Esophagus muscularis mucosa (tissue), 4 donors: ENCODE measurements at regions not wholly inside any gene's neighbourhood (a gene's known extent, or its start where the extent isn't known, plus 50 kb on each side); places are given as distances from the start of the nearest gene placed in this dataset.

ENCODE experiments used
- EP300 ChIP-seq: sonication (generic); formaldehyde crosslinking; IDR thresholded peaks from one replicate; pipeline ENCODE4 v1.6.1; 2017; ENCODE audit warnings: antibody characterized with exemption
- POLR2A ChIP-seq: fragments of 450-650 bp; IDR thresholded peaks from one replicate; pipeline ENCODE4 v1.6.1; 2017; ENCODE audit warnings: antibody characterized with exemption, moderate library complexity, mild to moderate bottlenecking, low read depth
- POLR2AphosphoS5 ChIP-seq, 2 donors: sonication (generic); formaldehyde crosslinking; IDR thresholded peaks; one replicate each; pipeline ENCODE4 v1.6.1; 2017; ENCODE audit warnings: antibody characterized with exemption in 2 of 2
- TF ChIP-seq, protein P1 (sequence below), 3 experiments: fragments of 200-600 bp in 2 of 3; fragments of 450-650 bp in 1 of 3; sonication (generic) in 2 of 3; IDR thresholded peaks; one replicate each; pipeline ENCODE4 v1.5.1; 2017 to 2019; ENCODE audit warnings: antibody characterized with exemption in 3 of 3, mild to moderate bottlenecking in 2 of 3, moderate library complexity in 1 of 3

DNA sequence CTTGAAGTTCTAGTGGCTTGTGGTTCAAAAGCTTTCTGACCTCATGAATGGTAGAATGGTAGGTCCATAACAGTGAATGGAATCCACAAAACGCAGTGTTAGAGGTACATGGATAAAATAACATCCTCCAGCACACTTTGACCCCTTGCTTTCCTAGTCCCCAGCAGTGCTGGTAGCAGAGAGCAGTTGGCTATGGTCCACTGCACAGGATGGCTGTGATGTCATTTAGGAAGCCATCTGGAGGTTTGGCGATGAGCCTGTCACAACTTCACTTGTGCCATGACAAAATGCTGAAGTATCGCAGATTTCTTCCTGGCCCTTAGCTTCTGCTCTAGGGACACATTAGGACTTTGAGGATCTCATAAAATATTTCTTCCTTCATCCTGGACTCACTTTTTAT lies 300.0 kb upstream of the FZD8 start:
- TF ChIP-seq POLR2A = no peak
- TF ChIP-seq, protein P1, sequence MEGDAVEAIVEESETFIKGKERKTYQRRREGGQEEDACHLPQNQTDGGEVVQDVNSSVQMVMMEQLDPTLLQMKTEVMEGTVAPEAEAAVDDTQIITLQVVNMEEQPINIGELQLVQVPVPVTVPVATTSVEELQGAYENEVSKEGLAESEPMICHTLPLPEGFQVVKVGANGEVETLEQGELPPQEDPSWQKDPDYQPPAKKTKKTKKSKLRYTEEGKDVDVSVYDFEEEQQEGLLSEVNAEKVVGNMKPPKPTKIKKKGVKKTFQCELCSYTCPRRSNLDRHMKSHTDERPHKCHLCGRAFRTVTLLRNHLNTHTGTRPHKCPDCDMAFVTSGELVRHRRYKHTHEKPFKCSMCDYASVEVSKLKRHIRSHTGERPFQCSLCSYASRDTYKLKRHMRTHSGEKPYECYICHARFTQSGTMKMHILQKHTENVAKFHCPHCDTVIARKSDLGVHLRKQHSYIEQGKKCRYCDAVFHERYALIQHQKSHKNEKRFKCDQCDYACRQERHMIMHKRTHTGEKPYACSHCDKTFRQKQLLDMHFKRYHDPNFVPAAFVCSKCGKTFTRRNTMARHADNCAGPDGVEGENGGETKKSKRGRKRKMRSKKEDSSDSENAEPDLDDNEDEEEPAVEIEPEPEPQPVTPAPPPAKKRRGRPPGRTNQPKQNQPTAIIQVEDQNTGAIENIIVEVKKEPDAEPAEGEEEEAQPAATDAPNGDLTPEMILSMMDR (IDR thresholded peaks at IDR 0.05) = no peak
- TF ChIP-seq POLR2AphosphoS5 (IDR thresholded peaks at IDR 0.05) = no peak
- no peak for TF ChIP-seq EP300
